KMS-11 (cell line): ENCODE measurements at regions not wholly inside any gene's neighbourhood (a gene's known extent, or its start where the extent isn't known, plus 50 kb on each side); places are given as distances from the start of the nearest gene placed in this dataset.

Source experiments
- H2AFZ ChIP-seq: fragments of 200-600 bp; sonication (generic); 2 replicates; pipeline ENCODE4 v1.6.1; 2016; ENCODE audit warnings: antibody characterized with exemption, mixed run types, low read depth
- H3K27ac ChIP-seq: fragments of 200-600 bp; sonication (generic); 2 replicates; pipeline ENCODE4 v1.6.1; 2016; ENCODE audit warnings: mild to moderate bottlenecking, mixed run types
- H3K27me3 ChIP-seq: fragments of 200-600 bp; sonication (generic); 2 replicates; pipeline ENCODE4 v1.6.1; 2017; ENCODE audit warnings: mild to moderate bottlenecking, low read depth, mixed run types, moderate library complexity; ENCODE audit not compliant: insufficient read depth
- H3K36me3 ChIP-seq: fragments of 200-600 bp; sonication (generic); 2 replicates; pipeline ENCODE4 v1.6.1; 2017; ENCODE audit warnings: mild to moderate bottlenecking, mixed run types; ENCODE audit not compliant: insufficient read depth
- H3K4me1 ChIP-seq: fragments of 200-600 bp; sonication (generic); 2 replicates; pipeline ENCODE4 v1.6.1; 2016; ENCODE audit warnings: mild to moderate bottlenecking, low read depth, mixed run types; ENCODE audit not compliant: poor library complexity, severe bottlenecking
- H3K4me2 ChIP-seq: fragments of 200-600 bp; sonication (generic); 2 replicates; pipeline ENCODE4 v1.7.0; 2016; ENCODE audit warnings: mild to moderate bottlenecking, mixed run types
- H3K4me3 ChIP-seq: fragments of 200-600 bp; sonication (generic); IDR thresholded peaks from 2 replicates; pipeline ENCODE4 v1.6.1; 2017; ENCODE audit warnings: low read depth, low read length, mixed read lengths; ENCODE audit not compliant: insufficient read depth
- H3K79me2 ChIP-seq: fragments of 200-600 bp; sonication (generic); 2 replicates; pipeline ENCODE4 v1.6.1; 2016; ENCODE audit warnings: low read depth, mixed run types; ENCODE audit not compliant: insufficient read depth
- H3K9ac ChIP-seq: fragments of 200-600 bp; sonication (generic); 2 replicates; pipeline ENCODE4 v1.6.1; 2016; ENCODE audit warnings: mild to moderate bottlenecking, mixed run types
- H4K20me1 ChIP-seq: fragments of 200-600 bp; sonication (generic); 2 replicates; pipeline ENCODE4 v1.6.1; 2016; ENCODE audit warnings: mild to moderate bottlenecking, mixed run types; ENCODE audit not compliant: insufficient read depth
- CTCF ChIP-seq: fragments of 200-600 bp; sonication (generic); conservative IDR thresholded peaks from 2 replicates; pipeline ENCODE4 v1.6.1; 2017; ENCODE audit warnings: low read depth, mild to moderate bottlenecking, antibody characterized with exemption, low read length, moderate library complexity, mixed read lengths

GRCh38 chr2:10210336-10210735 is 87.8 kb downstream of the RRM2 start:
- no peaks in the 10 kb centered on the region for H4K20me1 ChIP-seq
- no peak overlapping the region for H3K4me3 ChIP-seq
- no peak overlapping the region for H2AFZ ChIP-seq
- no peaks in the 10 kb centered on the region for H3K27me3 ChIP-seq
- no peak overlapping the region for H3K4me2 ChIP-seq
- no peak overlapping the region for H3K9ac ChIP-seq
- H3K36me3 ChIP-seq: no peaks in the 10 kb centered on the region
- no peak overlapping the region for H3K27ac ChIP-seq
- no peaks in the 10 kb centered on the region for H3K4me1 ChIP-seq
- no peaks in the 10 kb centered on the region for H3K79me2 ChIP-seq
- TF ChIP-seq CTCF: no peak

GRCh38 chr2:10211844-10212422 is 89.4 kb downstream of the RRM2 start:
- H3K79me2 ChIP-seq: no peaks in the 10 kb centered on the region
- TF ChIP-seq CTCF: no peak
- no peak overlapping the region for H3K27ac ChIP-seq
- no peaks in the 10 kb centered on the region for H3K4me1 ChIP-seq
- no peak overlapping the region for H2AFZ ChIP-seq
- H3K4me3 ChIP-seq: no peak overlapping the region
- H3K27me3 ChIP-seq: no peaks in the 10 kb centered on the region
- no peak overlapping the region for H3K4me2 ChIP-seq
- no peaks in the 10 kb centered on the region for H3K36me3 ChIP-seq
- H3K9ac ChIP-seq: no peak overlapping the region
- no peaks in the 10 kb centered on the region for H4K20me1 ChIP-seq

- no peak for TF ChIP-seq CTCF
- Histone ChIP-seq H3K27me3 (no peaks in the 10 kb centered on the region), H4K20me1 (no peaks in the 10 kb centered on the region), H3K4me2 (no peak overlapping the region), H3K4me1 (no peaks in the 10 kb centered on the region), H3K27ac (no peak overlapping the region), H3K36me3 (no peaks in the 10 kb centered on the region), H3K79me2 (no peaks in the 10 kb centered on the region), H3K4me3 (no peak overlapping the region), H2AFZ (no peak overlapping the region), H3K9ac (no peak overlapping the region)
Observed at GRCh38 chr2:10212827-10213226, 89.9 kb upstream of the HPCAL1 start.

- no peak overlapping the region for H2AFZ ChIP-seq
Observed at GRCh38 chr2:10214179-10214578, 88.5 kb upstream of the HPCAL1 start.

More at GRCh38 chr2:10214179-10214578, 88.5 kb upstream of the HPCAL1 start:
- H3K4me2 ChIP-seq: no peak overlapping the region
- H3K36me3 ChIP-seq: no peaks in the 10 kb centered on the region
- H3K79me2 ChIP-seq: no peaks in the 10 kb centered on the region
- no peak for TF ChIP-seq CTCF
- no peaks in the 10 kb centered on the region for H3K4me1 ChIP-seq
- no peaks in the 10 kb centered on the region for H4K20me1 ChIP-seq
- H3K27ac ChIP-seq: no peak overlapping the region
- H3K27me3 ChIP-seq: no peaks in the 10 kb centered on the region
- H3K9ac ChIP-seq: no peak overlapping the region
- H3K4me3 ChIP-seq: no peak overlapping the region
